Right ventricle myocardium inferior (tissue), 1 donor: ENCODE measurements at regions not wholly inside any gene's neighbourhood (a gene's known extent, or its start where the extent isn't known, plus 50 kb on each side); places are given as distances from the start of the nearest gene placed in this dataset.
"Not testable (repeated sequence)": the region's sequence is repeated elsewhere in the genome, so short reads cannot be mapped to it uniquely, and the experiment has no call there.

ENCODE experiments used
- ATAC-seq: fragments of 200-7000 bp; cut with Tn5 transposase; one replicate; pipeline ENCODE4 v1.9.1; 2020; ENCODE audit warnings: mild to moderate bottlenecking, moderate library complexity
- DNase-seq: peaks from one replicate; pipeline ENCODE4 v3.0.0; 2021; ENCODE audit errors: missing footprints
- intact Hi-C: fragments of 100-400 bp; cut with DNase I; formaldehyde crosslinking; loops from one replicate; pipeline ENCODE4 v1.11.0; 2022
- donor health status: DM: no; HTN: yes; CAD: no; lungs with severe emphysema.

- no peak for DNase-seq
- ATAC-seq = no peak
Measured at GRCh38 chr5:123997462-123998215, 485.7 kb downstream of the CSNK1G3 start.

GRCh38 chr5:123997064-123997461, 485.1 kb downstream of the CSNK1G3 start:
- intact Hi-C loops = no loop called here
- ATAC-seq (no peak), DNase-seq (no peak)

More at GRCh38 chr5:123997462-123998215, 485.7 kb downstream of the CSNK1G3 start:
- intact Hi-C loops = no loop called here

- intact Hi-C loops = no loop called here
- ATAC-seq = no peak
- DNase-seq = no peak
Measured at GRCh38 chr5:123992641-123993040, 480.7 kb downstream of the CSNK1G3 start.

GRCh38 chr5:123987956-123988355, 476.0 kb downstream of the CSNK1G3 start:
- intact Hi-C loops = no loop called here
- ATAC-seq (no peak), DNase-seq (no peak)

GRCh38 chr5:123976379-123977033, 464.5 kb downstream of the CSNK1G3 start:
- intact Hi-C loops = no loop called here
- DNase-seq (no peak), ATAC-seq (no peak)

DNA sequence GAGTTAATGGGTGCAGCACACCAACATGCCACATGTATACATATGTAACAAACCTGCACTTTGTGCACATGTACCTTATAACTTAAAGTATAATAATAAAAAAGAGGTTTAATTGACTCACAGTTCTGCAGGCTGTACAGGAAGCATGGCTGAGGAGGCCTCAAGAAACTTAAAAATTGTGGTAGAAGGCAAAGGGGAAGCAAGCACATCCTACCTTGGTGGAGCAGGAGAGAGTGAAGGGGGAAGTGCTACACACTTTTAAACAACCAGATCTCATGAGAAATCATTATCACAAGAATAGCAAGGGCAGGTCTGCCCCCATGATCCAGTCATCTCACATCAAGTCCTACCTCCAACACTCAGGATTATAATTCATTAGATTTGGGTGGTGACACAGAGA, 463.5 kb downstream of the CSNK1G3 start:
- intact Hi-C loops, ATAC-seq, DNase-seq: not testable (repeated sequence)

DNA sequence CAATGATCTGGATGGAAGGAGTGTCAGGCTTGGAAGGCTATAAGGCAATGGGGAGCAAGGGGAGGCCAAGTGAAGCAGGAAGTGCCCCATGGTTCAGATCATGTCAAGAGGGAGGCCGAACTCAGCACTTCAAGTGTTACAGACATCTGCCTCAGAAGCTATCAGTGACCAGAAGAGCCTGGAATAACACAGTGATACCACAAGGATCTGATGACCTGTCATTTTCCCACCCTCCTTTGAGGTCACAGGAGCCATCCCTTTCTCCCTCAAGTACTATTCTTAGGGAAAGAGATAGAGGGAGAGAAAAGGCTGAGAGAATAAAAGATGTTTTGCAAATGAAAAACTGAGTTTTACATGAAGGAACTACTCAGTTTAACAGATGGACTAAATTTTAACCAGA, 454.8 kb downstream of the CSNK1G3 start:
- ATAC-seq = no peak
- intact Hi-C loops = no loop called here
- DNase-seq = no peak

GRCh38 chr5:123965626-123966025, 453.6 kb downstream of the CSNK1G3 start:
- no peak for ATAC-seq
- DNase-seq = no peak
- intact Hi-C loops = no loop called here

DNA sequence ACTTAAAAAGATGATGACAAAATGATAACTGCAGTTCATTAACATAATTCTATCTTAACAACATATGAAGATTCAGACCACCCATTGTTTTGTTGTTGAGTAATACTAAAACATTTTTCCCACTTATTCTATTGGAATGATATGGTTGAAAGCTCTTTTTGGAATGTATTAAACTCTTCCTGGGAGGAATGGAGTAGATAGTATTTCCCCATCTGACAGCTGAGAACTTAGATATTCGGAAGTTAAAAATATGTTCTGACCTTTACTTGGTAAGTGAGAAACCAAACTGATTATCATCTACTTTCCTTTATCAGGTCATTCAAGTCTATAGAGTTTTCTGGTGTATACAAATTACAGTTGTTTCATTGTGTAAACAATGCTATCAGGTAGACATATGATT, 452.9 kb downstream of the CSNK1G3 start:
- intact Hi-C loops = no loop called here
- DNase-seq (no peak), ATAC-seq (no peak)

DNA sequence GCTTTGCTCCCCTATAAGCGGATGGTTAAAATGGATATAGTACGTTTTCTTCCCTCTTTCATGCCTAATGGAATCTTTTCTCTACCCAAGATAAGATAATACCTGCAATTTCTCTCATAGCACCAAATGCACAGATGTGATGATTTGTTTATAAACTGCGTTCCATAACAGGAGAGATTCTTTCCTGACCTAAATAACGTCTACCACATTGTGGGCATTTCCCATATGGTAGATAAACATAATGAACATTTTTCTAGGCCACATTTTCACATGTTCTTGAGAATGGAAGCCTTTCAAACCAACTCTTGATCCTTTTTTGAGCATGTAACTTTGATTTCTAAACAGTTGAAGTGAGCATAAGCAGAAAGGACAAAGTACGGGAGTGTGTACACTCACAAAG, 448.5 kb downstream of the CSNK1G3 start:
- intact Hi-C loops = no loop called here
- no peak for ATAC-seq
- DNase-seq = no peak

DNA sequence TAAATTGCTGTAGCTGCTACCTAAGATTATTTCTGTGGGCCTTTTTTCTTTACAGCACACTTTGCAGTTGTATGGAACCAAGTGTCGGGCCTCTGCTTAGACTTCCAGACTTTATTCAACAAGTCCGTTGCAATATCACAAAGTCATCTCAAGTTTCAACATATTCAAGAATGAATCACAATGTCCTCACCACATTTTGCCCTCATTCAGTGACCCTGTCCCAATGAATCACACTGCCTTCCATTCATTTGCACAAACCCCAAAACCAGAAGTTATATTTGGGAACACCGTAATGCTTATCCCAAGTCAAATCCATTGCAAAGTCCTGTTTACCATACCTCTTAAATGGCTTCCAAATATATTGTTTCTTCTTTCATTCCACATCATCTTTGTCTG, 439.6 kb downstream of the CSNK1G3 start:
- ATAC-seq = no peak
- intact Hi-C loops = no loop called here
- DNase-seq = no peak

DNA sequence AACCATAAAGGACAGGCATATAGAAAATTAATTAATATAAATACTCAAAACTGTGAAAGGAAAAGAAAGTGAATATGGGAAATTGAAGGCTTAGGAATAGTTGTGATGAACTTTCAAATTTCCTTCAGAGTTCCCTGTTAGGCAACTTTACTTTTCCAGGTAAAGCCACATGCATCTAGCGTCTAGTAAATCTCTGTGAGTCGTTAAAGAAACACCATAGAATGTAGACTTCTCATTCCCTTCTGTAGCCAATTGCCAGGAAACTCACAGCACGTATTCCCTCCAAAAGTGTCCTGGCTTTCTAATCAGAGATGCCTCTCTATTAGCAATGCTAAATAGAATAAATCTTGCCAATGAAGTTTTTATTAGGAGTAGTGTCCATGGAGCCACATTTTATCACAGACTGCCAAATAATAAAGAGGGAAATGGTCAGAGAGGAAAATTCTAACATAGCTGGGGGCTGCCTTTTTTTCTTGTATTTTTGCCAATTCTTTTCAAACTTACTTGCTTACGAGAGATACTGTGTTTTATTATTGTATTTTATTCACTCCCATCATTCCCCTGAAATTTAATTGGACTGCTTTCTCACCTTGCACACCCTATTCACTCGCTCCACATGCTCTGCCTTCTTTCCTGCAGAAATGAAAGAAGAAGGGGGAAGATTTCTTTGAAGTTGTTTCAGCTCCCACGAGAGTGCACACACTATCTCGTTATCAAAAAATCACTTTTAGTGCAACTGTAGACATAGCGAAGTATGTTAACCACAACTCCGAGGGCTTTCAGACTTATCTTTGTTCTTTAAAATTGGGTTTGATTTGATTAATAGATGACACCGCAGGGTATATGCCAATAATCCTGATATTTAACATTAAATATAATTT, 439.0 kb downstream of the CSNK1G3 start:
- DNase-seq (no peak), ATAC-seq (no peak)
- intact Hi-C loops = no loop called here

GRCh38 chr5:123949807-123950340, 437.9 kb downstream of the CSNK1G3 start:
- DNase-seq (no peak), ATAC-seq (no peak)
- intact Hi-C loops = no loop called here

GRCh38 chr5:123949043-123949804, 437.2 kb downstream of the CSNK1G3 start:
- no peak for DNase-seq
- no peak for ATAC-seq
- intact Hi-C loops = no loop called here

DNA sequence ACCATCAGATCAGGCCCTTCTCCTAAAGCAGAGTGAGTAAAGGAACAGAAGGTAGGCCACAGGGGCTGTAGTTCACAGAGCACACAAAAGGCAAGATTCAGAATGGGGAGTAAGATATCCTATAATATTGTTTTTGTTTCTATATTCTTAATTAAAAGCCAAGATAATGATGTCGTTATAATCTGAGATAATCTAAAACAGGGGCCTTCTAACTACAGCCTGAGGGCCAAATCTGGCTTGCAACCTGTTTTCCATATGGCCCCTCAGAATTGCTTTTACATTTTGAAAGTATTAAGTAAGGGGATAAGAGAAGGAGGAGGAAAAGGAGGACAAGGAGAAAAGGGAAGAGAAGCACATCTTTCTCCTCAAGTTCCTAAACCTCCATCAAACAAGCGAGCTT, 435.8 kb downstream of the CSNK1G3 start:
- intact Hi-C loops = no loop called here
- no peak for ATAC-seq
- DNase-seq = no peak

DNA sequence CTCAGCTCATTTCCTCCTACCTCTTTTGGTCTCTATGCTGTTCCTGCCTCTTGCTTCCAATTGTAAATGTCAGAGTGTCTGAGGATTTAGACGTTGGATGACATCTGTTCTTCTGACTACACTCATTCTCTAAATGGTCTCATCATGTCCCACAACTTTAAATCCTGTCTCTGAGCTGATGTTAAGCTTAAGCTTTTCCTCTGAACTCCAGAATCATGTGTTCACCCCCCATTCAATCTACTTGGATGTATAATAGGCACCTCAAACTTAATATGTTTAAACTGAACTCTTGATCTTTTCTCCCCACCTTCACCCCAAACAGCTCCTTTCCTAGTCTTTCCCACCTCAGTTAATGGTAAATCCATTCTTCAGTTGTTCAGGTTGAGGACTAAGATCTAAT, 433.6 kb downstream of the CSNK1G3 start:
- ATAC-seq = no peak
- intact Hi-C loops = no loop called here
- no peak for DNase-seq

GRCh38 chr5:123943151-123943550, 431.2 kb downstream of the CSNK1G3 start:
- DNase-seq = no peak
- intact Hi-C loops = no loop called here
- ATAC-seq = no peak

- intact Hi-C loops = no loop called here
- ATAC-seq (no peak), DNase-seq (no peak)
Measured at GRCh38 chr5:123940416-123940815, 428.4 kb downstream of the CSNK1G3 start.

DNA sequence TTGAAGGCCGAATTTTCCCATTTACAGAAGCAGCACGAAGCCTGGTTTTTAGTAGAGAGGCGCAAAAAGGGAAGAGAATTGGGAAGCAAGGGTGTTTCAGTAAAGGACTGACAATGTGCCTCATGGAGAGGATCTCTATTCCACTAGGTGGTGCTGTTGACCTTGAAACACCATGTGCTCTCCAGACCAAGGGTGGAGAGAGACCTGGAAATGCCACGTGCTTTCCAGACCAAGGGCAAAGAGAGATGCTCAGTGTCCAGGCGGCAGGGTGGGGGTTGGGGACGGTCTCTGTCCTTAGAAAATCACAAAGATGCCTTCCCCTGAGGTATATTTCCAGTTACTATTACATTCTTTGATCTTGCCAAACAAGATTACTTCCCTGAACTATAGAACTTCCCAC, 425.3 kb downstream of the CSNK1G3 start:
- intact Hi-C loops = no loop called here
- no peak for DNase-seq
- ATAC-seq = no peak
